ENCODE measurements at regions not wholly inside any gene's neighbourhood (a gene's known extent, or its start where the extent isn't known, plus 50 kb on each side); places are given as distances from the start of the nearest gene placed in this dataset.

DNA sequence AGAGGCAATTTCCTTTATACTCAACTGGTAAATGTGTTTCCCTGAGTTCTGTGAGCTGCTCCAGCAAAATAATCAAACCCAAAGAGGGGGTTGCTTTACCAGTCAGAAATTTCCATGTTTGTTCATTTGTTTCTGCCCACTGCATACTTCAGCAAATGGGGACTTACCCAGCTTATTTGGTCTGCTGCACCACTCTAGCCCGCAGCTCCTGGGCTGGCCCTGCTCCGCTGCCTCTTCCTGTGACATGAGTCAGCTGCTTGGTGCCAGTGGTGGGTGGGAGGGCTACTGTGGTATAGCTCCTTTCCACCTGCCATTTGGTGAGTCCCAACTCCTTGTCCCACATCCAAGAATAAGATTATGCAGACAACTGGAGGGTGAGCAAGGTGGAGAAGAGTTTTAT, 644.2 kb downstream of the MCTP2 start:
- TF ChIP-seq, protein P1, sequence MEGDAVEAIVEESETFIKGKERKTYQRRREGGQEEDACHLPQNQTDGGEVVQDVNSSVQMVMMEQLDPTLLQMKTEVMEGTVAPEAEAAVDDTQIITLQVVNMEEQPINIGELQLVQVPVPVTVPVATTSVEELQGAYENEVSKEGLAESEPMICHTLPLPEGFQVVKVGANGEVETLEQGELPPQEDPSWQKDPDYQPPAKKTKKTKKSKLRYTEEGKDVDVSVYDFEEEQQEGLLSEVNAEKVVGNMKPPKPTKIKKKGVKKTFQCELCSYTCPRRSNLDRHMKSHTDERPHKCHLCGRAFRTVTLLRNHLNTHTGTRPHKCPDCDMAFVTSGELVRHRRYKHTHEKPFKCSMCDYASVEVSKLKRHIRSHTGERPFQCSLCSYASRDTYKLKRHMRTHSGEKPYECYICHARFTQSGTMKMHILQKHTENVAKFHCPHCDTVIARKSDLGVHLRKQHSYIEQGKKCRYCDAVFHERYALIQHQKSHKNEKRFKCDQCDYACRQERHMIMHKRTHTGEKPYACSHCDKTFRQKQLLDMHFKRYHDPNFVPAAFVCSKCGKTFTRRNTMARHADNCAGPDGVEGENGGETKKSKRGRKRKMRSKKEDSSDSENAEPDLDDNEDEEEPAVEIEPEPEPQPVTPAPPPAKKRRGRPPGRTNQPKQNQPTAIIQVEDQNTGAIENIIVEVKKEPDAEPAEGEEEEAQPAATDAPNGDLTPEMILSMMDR (conservative IDR thresholded peaks at IDR 0.05; ENCODE audit: low read length), result no peak
- no peak for TF ChIP-seq EZH2phosphoT487 (IDR thresholded peaks at IDR 0.05; ENCODE audit: borderline replicate concordance)
